Adrenal gland (tissue), 9 donors: ENCODE measurements at regions not wholly inside any gene's neighbourhood (a gene's known extent, or its start where the extent isn't known, plus 50 kb on each side); places are given as distances from the start of the nearest gene placed in this dataset.

Experiments
- DNase-seq, 7 donors: peaks; one replicate each; pipeline ENCODE4 v3.0.0-alpha.2; 2019 to 2020
- H3K27ac ChIP-seq, 5 donors: fragments of 200-600 bp; sonication (generic) in 4 of 5; 1 replicate in 3 of 5; 2 replicates in 2 of 5; pipeline versions ENCODE4 v1.5.1 to v1.8.0; 2016 to 2020; ENCODE audit warnings: mild to moderate bottlenecking in 1 of 5
- H3K27me3 ChIP-seq: fragments of 200-600 bp; 2 replicates; pipeline ENCODE4 v1.8.0; 2021
- H3K36me3 ChIP-seq, 2 donors: fragments of 200-600 bp; replicated peaks in 1 of 2; 1 replicate in 1 of 2; 2 replicates in 1 of 2; pipeline versions ENCODE4 v1.5.1 to v1.8.0; 2018 to 2022
- H3K4me1 ChIP-seq, 2 donors: fragments of 200-600 bp; replicated peaks in 1 of 2; 1 replicate in 1 of 2; 2 replicates in 1 of 2; pipeline versions ENCODE4 v1.5.1 to v1.8.0; 2018 to 2021
- H3K4me3 ChIP-seq, 4 donors: fragments of 200-600 bp; sonication (generic) in 3 of 4; one replicate each; pipeline ENCODE4 v1.5.1; 2016 to 2018
- H3K9me3 ChIP-seq, 3 donors: fragments of 200-600 bp; sonication (generic) in 1 of 3; replicated peaks in 1 of 3; 1 replicate in 2 of 3; 2 replicates in 1 of 3; pipeline versions ENCODE4 v1.5.1 to v1.8.0; 2016 to 2021
- CTCF ChIP-seq, 6 experiments: fragments of 450-650 bp in 4 of 6; fragments of 200-600 bp in 2 of 6; sonication (generic) in 1 of 6; IDR thresholded peaks; 1 replicate in 5 of 6; 2 replicates in 1 of 6; pipeline versions ENCODE4 v1.5.1 to v1.8.0; 2016 to 2021; ENCODE audit warnings: antibody characterized with exemption in 6 of 6, mild to moderate bottlenecking in 2 of 6, moderate library complexity in 1 of 6
- POLR2A ChIP-seq, 2 donors: fragments of 450-650 bp; IDR thresholded peaks; one replicate each; pipeline ENCODE4 v1.6.1; 2017; ENCODE audit warnings: antibody characterized with exemption in 2 of 2, mild to moderate bottlenecking in 2 of 2, moderate library complexity in 1 of 2
- WGBS, 4 donors: extraction: QIAGEN DNeasy Blood & Tissue Kit in 2 of 4; methylation state at CpG; one replicate each; pipeline versions ENCODE4 v1.1.5 to v1.1.7; 2013 to 2017; 5-methylcytosine and 5-hydroxymethylcytosine counted together
- intact Hi-C, 2 donors: fragments of 100-400 bp; cut with DNase I; formaldehyde crosslinking; loops; one replicate each; pipeline versions ENCODE4 v1.14.1 to v1.15.0; 2022 to 2023
- donor health status: healthy with polysubstance abuse.
- donor health status: Bipolar disorder and iron deficiency.
- donor health status: DM: yes; HTN: yes; CAD: no.
- donor health status: DM: no; HTN: no; CAD: no.
- donor health status: DM: no; HTN: no; CAD: no.

DNA sequence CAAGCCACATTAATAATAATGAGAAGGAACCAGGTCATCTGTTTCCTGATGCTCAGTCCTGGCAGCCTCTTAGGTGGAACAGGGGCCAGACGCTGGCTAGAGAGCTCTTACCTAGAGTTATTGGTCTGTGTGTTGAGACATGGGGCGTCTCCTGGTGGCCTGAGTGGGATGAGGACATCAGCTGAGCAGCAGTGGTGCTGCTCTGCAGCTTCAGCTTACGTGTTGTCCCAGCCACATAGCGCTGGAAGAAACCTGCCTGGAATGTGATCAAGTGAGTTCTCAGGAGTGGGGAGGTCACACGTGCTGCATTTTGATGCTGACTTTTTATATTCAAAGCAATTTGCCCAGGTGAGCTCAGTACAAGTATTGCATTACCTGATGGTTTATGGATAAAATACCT is 355.4 kb downstream of the CDH26 start:
- Histone ChIP-seq H3K27ac (no peak overlapping the region), H3K27me3 (no peaks in the 10 kb centered on the region), H3K4me1 (no peaks in the 10 kb centered on the region), H3K4me3 (no peak overlapping the region), H3K36me3 (no peaks in the 10 kb centered on the region), H3K9me3 (no peaks in the 10 kb centered on the region)
- intact Hi-C loops: no loop called here
- WGBS, 4 donors: 57 to 81% (median 72%) methylated on average over 5 of the region's 5 CpGs
- TF ChIP-seq POLR2A (IDR thresholded peaks at IDR 0.05) (no peak), CTCF (IDR thresholded peaks at IDR 0.05) (no peak)
- DNase-seq: no peak

GRCh38 chr20:60314727-60315126 is 356.5 kb downstream of the CDH26 start:
- 85 to 89% (median 87%) methylated on average over 3 of the region's 3 CpGs for WGBS, 4 donors
- H3K4me1 ChIP-seq: no peaks in the 10 kb centered on the region
- no peaks in the 10 kb centered on the region for H3K27me3 ChIP-seq
- DNase-seq: no peak
- TF ChIP-seq POLR2A (IDR thresholded peaks at IDR 0.05): no peak
- TF ChIP-seq CTCF (IDR thresholded peaks at IDR 0.05): no peak
- H3K9me3 ChIP-seq: no peaks in the 10 kb centered on the region
- H3K36me3 ChIP-seq: no peaks in the 10 kb centered on the region
- no peak overlapping the region for H3K27ac ChIP-seq
- intact Hi-C loops: no loop called here
- no peak overlapping the region for H3K4me3 ChIP-seq

DNA sequence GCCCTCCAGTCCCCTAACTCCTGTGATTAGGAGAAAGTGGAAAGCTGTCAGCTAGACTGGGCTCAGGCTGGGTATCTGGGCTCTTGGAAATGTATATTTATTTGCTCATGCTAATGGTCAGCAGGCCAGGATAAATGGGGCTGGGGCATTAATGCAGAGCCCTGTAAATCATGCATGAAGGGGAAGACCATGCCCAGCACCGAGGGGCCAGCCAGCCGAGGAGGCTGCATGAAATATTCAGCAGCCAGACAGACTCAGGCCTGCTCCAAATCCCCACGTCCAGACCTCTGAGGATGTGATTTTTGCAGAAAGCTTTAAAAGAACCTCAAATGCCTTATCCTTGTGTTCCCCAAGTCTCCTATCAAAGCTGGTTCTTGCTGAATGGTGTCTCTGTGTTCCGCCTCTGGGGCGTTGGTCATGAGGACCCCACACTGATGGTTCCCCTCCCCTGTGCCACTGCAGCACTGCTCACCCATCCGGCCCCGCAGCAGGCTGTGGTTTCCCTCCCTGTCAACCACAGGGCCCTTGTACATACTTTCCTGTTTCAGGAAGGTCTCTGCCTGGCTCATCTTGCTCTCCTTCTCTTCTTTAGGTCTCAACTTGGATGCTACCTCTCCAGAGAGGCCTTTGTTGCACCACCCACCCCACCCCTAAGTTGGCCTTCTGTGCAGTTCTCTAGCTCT is 358.4 kb downstream of the CDH26 start:
- H3K4me1 ChIP-seq: no peaks in the 10 kb centered on the region
- no peaks in the 10 kb centered on the region for H3K36me3 ChIP-seq
- no peak overlapping the region for H3K4me3 ChIP-seq
- H3K9me3 ChIP-seq: no peaks in the 10 kb centered on the region
- no peaks in the 10 kb centered on the region for H3K27me3 ChIP-seq
- TF ChIP-seq CTCF (IDR thresholded peaks at IDR 0.05) (no peak), POLR2A (IDR thresholded peaks at IDR 0.05) (no peak)
- H3K27ac ChIP-seq: no peak overlapping the region
- WGBS, 4 donors: 65 to 84% (median 73%) methylated on average over 7 of the region's 7 CpGs
- intact Hi-C loops: no loop called here
- no peak for DNase-seq

- intact Hi-C loops: no loop called here
- Histone ChIP-seq H3K4me3 (no peak overlapping the region), H3K36me3 (no peaks in the 10 kb centered on the region), H3K9me3 (no peaks in the 10 kb centered on the region), H3K4me1 (no peaks in the 10 kb centered on the region), H3K27me3 (no peaks in the 10 kb centered on the region), H3K27ac (no peak overlapping the region)
- no peak for TF ChIP-seq CTCF (IDR thresholded peaks at IDR 0.05)
- TF ChIP-seq POLR2A (IDR thresholded peaks at IDR 0.05): no peak
- 65 to 79% (median 74%) methylated on average over 3 of the region's 3 CpGs for WGBS, 4 donors
- no peak for DNase-seq
Observed at GRCh38 chr20:60317401-60317800, 359.2 kb downstream of the CDH26 start.
